ENCODE measurements at regions not wholly inside any gene's neighbourhood (a gene's known extent, or its start where the extent isn't known, plus 50 kb on each side); places are given as distances from the start of the nearest gene placed in this dataset.

GRCh38 chr5:89721353-89721752, 688.2 kb downstream of the CETN3 start:
- Mint-ChIP-seq H3K4me1 (ENCODE audit: low read depth) (no peaks in the 10 kb centered on the region), H3K27ac (no peak overlapping the region), H3K4me3 (ENCODE audit: low read depth) (no peak overlapping the region), H3K27me3 (ENCODE audit: low read depth) (no peaks in the 10 kb centered on the region), H3K9me3 (no peaks in the 10 kb centered on the region), H3K36me3 (ENCODE audit: low read depth) (no peaks in the 10 kb centered on the region)
- DNase-seq (ENCODE audit: low spot score) = no peak
- intact Hi-C loops (cut with micrococcal nuclease) = no loop called here

GRCh38 chr5:89712134-89712700, 697.3 kb downstream of the CETN3 start:
- DNase-seq (ENCODE audit: low spot score) = no peak
- Mint-ChIP-seq H3K4me3 (ENCODE audit: low read depth) (no peak overlapping the region), H3K4me1 (ENCODE audit: low read depth) (no peaks in the 10 kb centered on the region), H3K27me3 (ENCODE audit: low read depth) (no peaks in the 10 kb centered on the region), H3K9me3 (no peaks in the 10 kb centered on the region), H3K27ac (no peak overlapping the region), H3K36me3 (ENCODE audit: low read depth) (no peaks in the 10 kb centered on the region)
- intact Hi-C loops (cut with micrococcal nuclease) = no loop called here

GRCh38 chr5:89711526-89711925, 698.0 kb downstream of the CETN3 start:
- Mint-ChIP-seq H3K4me3 (ENCODE audit: low read depth) (no peak overlapping the region), H3K27ac (no peak overlapping the region), H3K9me3 (no peaks in the 10 kb centered on the region), H3K27me3 (ENCODE audit: low read depth) (no peaks in the 10 kb centered on the region), H3K36me3 (ENCODE audit: low read depth) (no peaks in the 10 kb centered on the region), H3K4me1 (ENCODE audit: low read depth) (no peaks in the 10 kb centered on the region)
- intact Hi-C loops (cut with micrococcal nuclease) = no loop called here
- DNase-seq (ENCODE audit: low spot score) = no peak

GRCh38 chr5:89710006-89710405, 699.5 kb downstream of the CETN3 start:
- no peak overlapping the region for H3K27ac Mint-ChIP-seq
- H3K36me3 Mint-ChIP-seq (ENCODE audit: low read depth) = no peaks in the 10 kb centered on the region
- no peaks in the 10 kb centered on the region for H3K27me3 Mint-ChIP-seq (ENCODE audit: low read depth)
- no peak for DNase-seq (ENCODE audit: low spot score)
- no peaks in the 10 kb centered on the region for H3K9me3 Mint-ChIP-seq
- no peak overlapping the region for H3K4me3 Mint-ChIP-seq (ENCODE audit: low read depth)
- no peaks in the 10 kb centered on the region for H3K4me1 Mint-ChIP-seq (ENCODE audit: low read depth)
- intact Hi-C loops (cut with micrococcal nuclease) = no loop called here

GRCh38 chr5:89707891-89708290, 701.7 kb downstream of the CETN3 start:
- Mint-ChIP-seq H3K27ac (no peak overlapping the region), H3K27me3 (ENCODE audit: low read depth) (no peaks in the 10 kb centered on the region), H3K9me3 (no peaks in the 10 kb centered on the region), H3K4me3 (ENCODE audit: low read depth) (no peak overlapping the region), H3K4me1 (ENCODE audit: low read depth) (no peaks in the 10 kb centered on the region), H3K36me3 (ENCODE audit: low read depth) (no peaks in the 10 kb centered on the region)
- DNase-seq (ENCODE audit: low spot score) = no peak
- intact Hi-C loops (cut with micrococcal nuclease) = no loop called here

- no peak for DNase-seq (ENCODE audit: low spot score)
- intact Hi-C loops (cut with micrococcal nuclease) = no loop called here
- Mint-ChIP-seq H3K27ac (no peak overlapping the region), H3K9me3 (no peaks in the 10 kb centered on the region), H3K36me3 (ENCODE audit: low read depth) (no peaks in the 10 kb centered on the region), H3K4me1 (ENCODE audit: low read depth) (no peaks in the 10 kb centered on the region), H3K27me3 (ENCODE audit: low read depth) (no peaks in the 10 kb centered on the region), H3K4me3 (ENCODE audit: low read depth) (no peak overlapping the region)
Measured at GRCh38 chr5:89706731-89707130, 702.8 kb downstream of the CETN3 start.

- no peak for DNase-seq (ENCODE audit: low spot score)
- H3K4me3 Mint-ChIP-seq (ENCODE audit: low read depth) = no peak overlapping the region
- H3K27ac Mint-ChIP-seq = no peak overlapping the region
- intact Hi-C loops (cut with micrococcal nuclease) = no loop called here
- no peaks in the 10 kb centered on the region for H3K27me3 Mint-ChIP-seq (ENCODE audit: low read depth)
- H3K4me1 Mint-ChIP-seq (ENCODE audit: low read depth) = no peaks in the 10 kb centered on the region
- H3K36me3 Mint-ChIP-seq (ENCODE audit: low read depth) = no peaks in the 10 kb centered on the region
- no peaks in the 10 kb centered on the region for H3K9me3 Mint-ChIP-seq
Measured at GRCh38 chr5:89703817-89704216, 705.7 kb downstream of the CETN3 start.

- H3K27me3 Mint-ChIP-seq (ENCODE audit: low read depth) = no peaks in the 10 kb centered on the region
- H3K9me3 Mint-ChIP-seq = no peaks in the 10 kb centered on the region
- no peak for DNase-seq (ENCODE audit: low spot score)
- no peak overlapping the region for H3K27ac Mint-ChIP-seq
- intact Hi-C loops (cut with micrococcal nuclease) = no loop called here
- H3K4me3 Mint-ChIP-seq (ENCODE audit: low read depth) = no peak overlapping the region
- no peaks in the 10 kb centered on the region for H3K4me1 Mint-ChIP-seq (ENCODE audit: low read depth)
- H3K36me3 Mint-ChIP-seq (ENCODE audit: low read depth) = no peaks in the 10 kb centered on the region
Measured at GRCh38 chr5:89698028-89698427, 711.5 kb downstream of the CETN3 start.

GRCh38 chr5:89697581-89697980, 712.0 kb downstream of the CETN3 start:
- no peak overlapping the region for H3K27ac Mint-ChIP-seq
- H3K27me3 Mint-ChIP-seq (ENCODE audit: low read depth) = no peaks in the 10 kb centered on the region
- no peaks in the 10 kb centered on the region for H3K4me1 Mint-ChIP-seq (ENCODE audit: low read depth)
- no peak for DNase-seq (ENCODE audit: low spot score)
- H3K9me3 Mint-ChIP-seq = no peaks in the 10 kb centered on the region
- no peaks in the 10 kb centered on the region for H3K36me3 Mint-ChIP-seq (ENCODE audit: low read depth)
- H3K4me3 Mint-ChIP-seq (ENCODE audit: low read depth) = no peak overlapping the region
- intact Hi-C loops (cut with micrococcal nuclease) = no loop called here

GRCh38 chr5:89695371-89695770, 714.2 kb downstream of the CETN3 start:
- Mint-ChIP-seq H3K9me3 (no peaks in the 10 kb centered on the region), H3K27ac (no peak overlapping the region), H3K4me3 (ENCODE audit: low read depth) (no peak overlapping the region), H3K36me3 (ENCODE audit: low read depth) (no peaks in the 10 kb centered on the region), H3K4me1 (ENCODE audit: low read depth) (no peaks in the 10 kb centered on the region), H3K27me3 (ENCODE audit: low read depth) (no peaks in the 10 kb centered on the region)
- no peak for DNase-seq (ENCODE audit: low spot score)
- intact Hi-C loops (cut with micrococcal nuclease) = no loop called here

- DNase-seq (ENCODE audit: low spot score) = no peak
- no peaks in the 10 kb centered on the region for H3K36me3 Mint-ChIP-seq (ENCODE audit: low read depth)
- no peak overlapping the region for H3K4me3 Mint-ChIP-seq (ENCODE audit: low read depth)
- no peaks in the 10 kb centered on the region for H3K9me3 Mint-ChIP-seq
- intact Hi-C loops (cut with micrococcal nuclease) = no loop called here
- no peaks in the 10 kb centered on the region for H3K4me1 Mint-ChIP-seq (ENCODE audit: low read depth)
- H3K27ac Mint-ChIP-seq = no peak overlapping the region
- H3K27me3 Mint-ChIP-seq (ENCODE audit: low read depth) = no peaks in the 10 kb centered on the region
Measured at GRCh38 chr5:89694026-89694550, 715.5 kb downstream of the CETN3 start.

- H3K9me3 Mint-ChIP-seq = no peaks in the 10 kb centered on the region
- H3K4me3 Mint-ChIP-seq (ENCODE audit: low read depth) = no peak overlapping the region
- no peaks in the 10 kb centered on the region for H3K4me1 Mint-ChIP-seq (ENCODE audit: low read depth)
- DNase-seq (ENCODE audit: low spot score) = no peak
- H3K36me3 Mint-ChIP-seq (ENCODE audit: low read depth) = no peaks in the 10 kb centered on the region
- intact Hi-C loops (cut with micrococcal nuclease) = no loop called here
- H3K27me3 Mint-ChIP-seq (ENCODE audit: low read depth) = no peaks in the 10 kb centered on the region
- no peak overlapping the region for H3K27ac Mint-ChIP-seq
Measured at GRCh38 chr5:89690331-89690730, 719.2 kb downstream of the CETN3 start.

GRCh38 chr5:89686081-89686765, 723.3 kb downstream of the CETN3 start:
- H3K4me3 Mint-ChIP-seq (ENCODE audit: low read depth) = no peak overlapping the region
- intact Hi-C loops (cut with micrococcal nuclease) = no loop called here
- DNase-seq (ENCODE audit: low spot score) = no peak
- no peaks in the 10 kb centered on the region for H3K27me3 Mint-ChIP-seq (ENCODE audit: low read depth)
- H3K36me3 Mint-ChIP-seq (ENCODE audit: low read depth) = no peaks in the 10 kb centered on the region
- H3K4me1 Mint-ChIP-seq (ENCODE audit: low read depth) = no peaks in the 10 kb centered on the region
- no peak overlapping the region for H3K27ac Mint-ChIP-seq
- H3K9me3 Mint-ChIP-seq = no peaks in the 10 kb centered on the region

Data from activated T-helper 2 cell treated with anti-CD3 and anti-CD28 coated beads, Interferon-gamma antibody, Interleukin-2, Interleukin-4, amounts not matched to agents 10 μg/mL and 5 μg/mL and 100 μg/mL, durations not matched to agents 14 hours and 24 hours and 36 hours (primary cell).